GM06990 (cell line): ENCODE measurements at regions not wholly inside any gene's neighbourhood (a gene's known extent, or its start where the extent isn't known, plus 50 kb on each side); places are given as distances from the start of the nearest gene placed in this dataset.

Experiments used
- DNase-seq: peaks from one replicate; pipeline ENCODE4 v3.0.0-alpha.2; 2011; ENCODE audit not compliant: insufficient read length; ENCODE audit errors: extremely low read depth
- H3K27me3 ChIP-seq: replicated peaks from 2 replicates; pipeline ENCODE4 v1.6.0; 2011; ENCODE audit warnings: low read length; ENCODE audit not compliant: control insufficient read depth, insufficient read depth
- H3K36me3 ChIP-seq: 2 replicates; pipeline ENCODE4 v1.5.1; 2011; ENCODE audit warnings: low read length; ENCODE audit not compliant: control insufficient read depth, insufficient read depth
- H3K4me3 ChIP-seq: replicated peaks from 2 replicates; pipeline ENCODE4 v1.5.1; 2011; ENCODE audit warnings: low read depth, mild to moderate bottlenecking, control low read depth, low read length
- CTCF ChIP-seq: IDR thresholded peaks from 2 replicates; pipeline ENCODE4 v1.5.1; 2011; ENCODE audit warnings: low read length, control low read depth, mild to moderate bottlenecking, inconsistent platforms; ENCODE audit not compliant: insufficient read depth, poor library complexity, severe bottlenecking

GRCh38 chr15:45993072-45993471 lies 358.2 kb downstream of the SQOR start:
- Histone ChIP-seq H3K4me3 (no peak overlapping the region), H3K36me3 (no peaks in the 10 kb centered on the region), H3K27me3 (no peaks in the 10 kb centered on the region)
- DNase-seq, result no peak
- no peak for TF ChIP-seq CTCF

- Histone ChIP-seq H3K27me3 (no peaks in the 10 kb centered on the region), H3K4me3 (no peak overlapping the region), H3K36me3 (no peaks in the 10 kb centered on the region)
- no peak for DNase-seq
- no peak for TF ChIP-seq CTCF
These were observed 358.7 kb downstream of the SQOR start for GRCh38 chr15:45993508-45993907.

GRCh38 chr15:45995800-45996199 lies 361.0 kb downstream of the SQOR start:
- no peak for DNase-seq
- Histone ChIP-seq H3K27me3 (no peaks in the 10 kb centered on the region), H3K4me3 (no peak overlapping the region), H3K36me3 (no peaks in the 10 kb centered on the region)
- no peak for TF ChIP-seq CTCF

GRCh38 chr15:46014532-46014931 lies 379.7 kb downstream of the SQOR start:
- Histone ChIP-seq H3K27me3 (no peaks in the 10 kb centered on the region), H3K36me3 (no peaks in the 10 kb centered on the region), H3K4me3 (no peak overlapping the region)
- DNase-seq, result no peak
- TF ChIP-seq CTCF, result no peak

- Histone ChIP-seq H3K36me3 (no peaks in the 10 kb centered on the region), H3K4me3 (no peak overlapping the region), H3K27me3 (no peaks in the 10 kb centered on the region)
- DNase-seq, result no peak
- no peak for TF ChIP-seq CTCF
These were observed 399.9 kb downstream of the SQOR start for GRCh38 chr15:46034755-46035154.

GRCh38 chr15:46039703-46040102 lies 404.9 kb downstream of the SQOR start:
- H3K27me3 ChIP-seq, result no peaks in the 10 kb centered on the region
- no peak for DNase-seq
- no peak for TF ChIP-seq CTCF
- no peaks in the 10 kb centered on the region for H3K36me3 ChIP-seq
- H3K4me3 ChIP-seq, result no peak overlapping the region
